Stomach smooth muscle (tissue), 2 donors: ENCODE measurements at regions not wholly inside any gene's neighbourhood (a gene's known extent, or its start where the extent isn't known, plus 50 kb on each side); places are given as distances from the start of the nearest gene placed in this dataset.
"Not testable (repeated sequence)": the region's sequence is repeated elsewhere in the genome, so short reads cannot be mapped to it uniquely, and the experiment has no call there.

Source experiments
- H3K27ac ChIP-seq: one replicate; pipeline ENCODE4 v1.7.0; 2013; ENCODE audit warnings: mild to moderate bottlenecking, low read length, inconsistent platforms
- H3K27me3 ChIP-seq, 2 donors: one replicate each; pipeline ENCODE4 v1.7.0; 2013; ENCODE audit warnings: low read length in 2 of 2; ENCODE audit not compliant: insufficient read depth in 2 of 2, control insufficient read depth in 1 of 2
- H3K36me3 ChIP-seq, 2 donors: one replicate each; pipeline ENCODE4 v1.7.0; 2013; ENCODE audit warnings: low read length in 2 of 2; ENCODE audit not compliant: control insufficient read depth in 2 of 2, insufficient read depth in 2 of 2
- H3K4me1 ChIP-seq: one replicate; pipeline ENCODE4 v1.7.0; 2013; ENCODE audit warnings: low read length; ENCODE audit not compliant: control insufficient read depth, insufficient read depth
- H3K4me3 ChIP-seq, 2 donors: one replicate each; pipeline ENCODE4 v1.7.0; 2013; ENCODE audit warnings: low read length in 2 of 2
- H3K9ac ChIP-seq, 2 donors: one replicate each; pipeline ENCODE4 v1.7.0; 2013; ENCODE audit warnings: low read length in 2 of 2, mild to moderate bottlenecking in 1 of 2
- H3K9me3 ChIP-seq, 2 donors: one replicate each; pipeline ENCODE4 v1.7.0; 2013; ENCODE audit warnings: low read length in 2 of 2; ENCODE audit not compliant: control insufficient read depth in 2 of 2
- donor health status: healthy.
- donor health status: Pancreatic carcinoma.

DNA sequence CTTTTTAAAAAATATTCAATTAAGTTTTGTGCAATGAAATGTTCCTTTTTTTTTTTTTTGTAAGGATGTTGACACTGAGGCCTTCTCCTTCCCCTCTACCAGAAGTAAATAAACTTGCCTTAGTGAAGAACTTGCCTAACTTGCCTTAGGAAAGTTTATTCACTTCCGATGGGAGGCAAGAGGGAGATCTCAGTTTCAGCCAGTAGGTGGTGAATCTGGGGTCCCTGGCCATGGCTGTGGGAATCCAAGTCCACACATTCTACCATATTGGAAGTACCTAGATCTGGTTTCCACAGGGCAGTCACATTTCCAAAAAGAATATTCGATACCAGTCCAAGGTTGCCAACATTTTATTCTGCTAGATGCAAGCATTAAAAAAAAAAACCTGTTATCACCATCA lies 270.9 kb downstream of the CCSER2 start:
- H3K4me1 ChIP-seq: no peaks in the 10 kb centered on the region
- H3K9ac ChIP-seq: no peak overlapping the region
- H3K4me3 ChIP-seq: no peak overlapping the region
- no peaks in the 10 kb centered on the region for H3K9me3 ChIP-seq
- no peak overlapping the region for H3K27ac ChIP-seq
- peaks cover 0 to 2% of the 10 kb centered on the region in 2 donors for H3K27me3 ChIP-seq
- H3K36me3 ChIP-seq: no peaks in the 10 kb centered on the region

DNA sequence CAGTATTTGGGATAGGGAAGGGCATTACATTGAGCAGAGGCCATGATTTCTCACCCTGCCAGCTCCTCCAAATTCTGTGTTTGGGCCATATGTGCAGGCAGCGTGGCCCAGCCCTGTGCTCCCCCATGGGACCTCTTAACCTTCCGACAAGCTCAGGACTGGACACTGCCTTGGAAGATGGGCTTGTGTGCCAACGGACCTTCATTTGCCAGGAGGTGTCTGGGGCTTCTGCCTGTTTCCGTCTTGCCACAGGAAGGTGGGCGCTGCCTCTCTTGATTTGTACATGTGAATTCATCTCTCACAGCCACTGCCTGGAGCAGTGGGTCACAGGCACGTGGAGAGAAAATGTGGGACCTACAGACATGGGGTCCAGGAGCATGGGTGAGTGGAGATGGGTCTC lies 272.6 kb downstream of the CCSER2 start:
- Histone ChIP-seq H3K36me3 (no peaks in the 10 kb centered on the region), H3K4me3 (no peak overlapping the region), H3K27me3 (peaks cover 0 to 2% of the 10 kb centered on the region in 2 donors), H3K4me1 (no peaks in the 10 kb centered on the region), H3K27ac (no peak overlapping the region), H3K9ac (no peak overlapping the region), H3K9me3 (no peaks in the 10 kb centered on the region)

DNA sequence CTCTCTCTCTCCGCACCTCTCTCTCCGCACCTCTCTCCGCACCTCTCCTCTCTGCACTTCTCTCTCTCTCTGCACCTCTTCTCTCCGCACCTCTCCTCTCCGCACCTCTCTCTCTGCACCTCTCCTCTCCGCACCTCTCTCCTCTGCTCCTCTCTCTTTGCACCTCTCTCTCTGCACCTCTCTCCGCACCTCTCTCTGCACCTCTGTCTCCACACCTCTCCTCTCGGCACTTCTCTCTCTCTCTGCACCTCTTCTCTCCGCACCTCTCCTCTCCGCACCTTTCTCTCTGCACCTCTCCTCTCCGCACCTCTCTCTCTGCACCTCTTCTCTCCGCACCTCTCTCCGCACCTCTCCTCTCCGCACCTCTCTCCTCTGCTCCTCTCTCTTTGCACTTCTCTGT lies 274.2 kb downstream of the CCSER2 start:
- H3K4me3 ChIP-seq, H3K9me3 ChIP-seq, H3K9ac ChIP-seq, H3K36me3 ChIP-seq, H3K27ac ChIP-seq, H3K27me3 ChIP-seq, H3K4me1 ChIP-seq: not testable (repeated sequence)

DNA sequence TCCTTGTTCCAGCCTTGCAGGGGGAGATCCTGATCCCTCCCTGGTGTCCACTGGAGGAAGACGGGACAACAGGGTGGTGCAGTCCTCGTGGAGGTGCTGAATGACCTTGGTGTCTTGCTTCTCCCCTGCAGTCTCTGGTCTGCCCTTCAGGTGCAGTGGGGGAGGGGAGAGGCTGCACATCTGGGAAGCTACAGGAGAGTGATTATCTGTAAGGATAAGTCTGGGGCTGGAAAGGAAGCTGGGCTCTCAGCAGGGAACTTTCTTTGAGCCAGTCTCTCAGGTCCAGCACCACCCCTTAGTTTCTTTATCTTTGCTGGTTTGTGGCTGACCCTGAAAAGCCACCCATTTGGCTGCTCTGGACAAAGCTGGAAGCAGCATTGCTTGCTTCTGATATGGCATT lies 275.6 kb downstream of the CCSER2 start:
- Histone ChIP-seq H3K9me3 (no peaks in the 10 kb centered on the region), H3K27ac (no peak overlapping the region), H3K27me3 (peaks cover 0 to 2% of the 10 kb centered on the region in 2 donors), H3K36me3 (no peaks in the 10 kb centered on the region), H3K4me1 (peaks cover 2% of the 10 kb centered on the region), H3K9ac (no peak overlapping the region), H3K4me3 (no peak overlapping the region)

DNA sequence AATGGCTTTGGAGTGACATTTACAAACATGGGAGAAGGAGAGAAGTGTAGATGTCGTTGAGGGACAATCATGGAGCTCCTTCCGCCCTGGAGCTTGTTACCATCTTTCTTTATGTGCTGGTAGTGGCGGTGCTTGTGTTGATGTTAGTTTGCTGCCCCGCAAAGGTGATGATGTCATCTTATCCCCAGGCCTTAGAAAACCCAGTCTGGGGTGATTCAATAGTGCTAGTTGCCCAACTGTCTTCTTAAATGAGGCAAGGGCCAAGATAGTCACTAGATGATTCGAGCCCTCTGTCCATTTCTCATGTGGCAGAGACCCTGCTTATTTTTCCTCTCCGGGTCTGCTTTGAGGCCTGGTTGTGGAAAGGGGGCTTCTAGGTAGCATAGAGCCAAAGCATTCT lies 277.4 kb downstream of the CCSER2 start:
- Histone ChIP-seq H3K4me3 (no peak overlapping the region), H3K9ac (no peak overlapping the region), H3K27ac (no peak overlapping the region), H3K9me3 (no peaks in the 10 kb centered on the region), H3K4me1 (peaks cover 2% of the 10 kb centered on the region), H3K27me3 (peaks cover 0 to 4% of the 10 kb centered on the region in 2 donors), H3K36me3 (no peaks in the 10 kb centered on the region)

DNA sequence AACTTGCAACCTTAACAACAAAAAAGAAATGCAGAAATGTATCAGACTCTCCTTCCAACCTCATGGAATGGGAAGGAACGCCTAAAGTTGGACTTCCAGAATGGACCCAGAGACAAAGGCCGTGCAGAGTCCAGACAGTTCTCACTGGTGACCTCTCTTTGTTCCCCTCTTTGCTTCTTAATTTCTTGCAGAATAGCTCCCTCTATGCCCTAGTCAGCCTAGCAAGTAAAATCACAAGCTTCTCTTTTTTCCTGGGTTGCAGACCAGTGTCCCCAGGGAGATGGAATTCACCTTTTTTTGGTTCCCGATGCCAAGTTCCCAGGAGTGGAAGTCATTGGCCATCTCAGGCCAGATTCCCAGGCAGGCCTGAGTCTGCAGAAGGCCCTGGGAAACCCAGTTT lies 278.0 kb downstream of the CCSER2 start:
- H3K27me3 ChIP-seq: peaks cover 0 to 2% of the 10 kb centered on the region in 2 donors
- H3K4me3 ChIP-seq: no peak overlapping the region
- H3K36me3 ChIP-seq: no peaks in the 10 kb centered on the region
- H3K9ac ChIP-seq: no peak overlapping the region
- no peaks in the 10 kb centered on the region for H3K9me3 ChIP-seq
- H3K4me1 ChIP-seq: peaks cover 2% of the 10 kb centered on the region
- no peak overlapping the region for H3K27ac ChIP-seq

DNA sequence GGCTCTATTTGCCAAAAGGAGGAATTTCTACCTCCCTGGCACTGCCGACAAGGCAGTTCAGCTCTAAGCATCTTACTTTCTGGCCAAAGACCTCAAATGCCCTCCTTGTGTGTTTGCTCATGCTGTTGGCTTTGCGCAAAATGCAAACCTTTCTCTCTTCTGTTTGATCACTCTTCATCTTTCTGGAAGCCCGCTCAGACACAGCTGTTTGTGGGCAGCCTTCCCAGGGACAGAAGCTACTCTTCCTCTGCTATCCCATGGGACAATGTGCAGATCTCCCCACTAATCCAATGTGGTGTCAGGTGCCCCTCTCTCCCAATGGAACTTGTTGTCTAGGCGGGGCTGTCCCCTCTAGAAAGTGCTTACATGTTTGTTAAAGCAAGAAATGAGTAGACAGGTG lies 278.7 kb downstream of the CCSER2 start:
- peaks cover 2% of the 10 kb centered on the region for H3K4me1 ChIP-seq
- H3K9ac ChIP-seq: no peak overlapping the region
- no peak overlapping the region for H3K27ac ChIP-seq

DNA sequence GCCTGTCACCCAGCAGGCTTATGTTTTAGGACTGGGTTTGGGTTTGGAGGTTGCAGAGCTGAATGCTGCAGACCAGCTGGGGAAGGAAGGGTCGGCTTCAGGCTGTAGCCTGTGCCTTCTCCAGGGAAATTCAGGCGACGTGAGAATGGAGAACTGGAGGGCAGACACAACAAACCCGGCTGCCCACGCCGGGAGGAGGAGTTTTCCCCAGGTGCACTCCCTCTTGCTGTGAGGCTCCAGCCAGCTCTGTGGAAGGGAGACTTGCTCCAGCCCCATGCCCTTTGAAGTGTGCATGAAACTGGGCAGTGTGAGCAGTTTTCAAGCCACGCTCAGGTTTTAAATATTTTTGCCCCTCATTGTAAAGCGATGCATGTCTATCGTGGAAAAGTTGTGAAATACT lies 279.1 kb downstream of the CCSER2 start:
- Histone ChIP-seq H3K4me3 (no peak overlapping the region), H3K4me1 (peaks cover 2% of the 10 kb centered on the region), H3K9me3 (no peaks in the 10 kb centered on the region), H3K36me3 (no peaks in the 10 kb centered on the region), H3K27me3 (peaks cover 0 to 2% of the 10 kb centered on the region in 2 donors), H3K9ac (no peak overlapping the region), H3K27ac (no peak overlapping the region)

More for the DNA sequence above, 278.7 kb downstream of the CCSER2 start:
- no peaks in the 10 kb centered on the region for H3K9me3 ChIP-seq
- no peak overlapping the region for H3K4me3 ChIP-seq
- H3K36me3 ChIP-seq: no peaks in the 10 kb centered on the region
- H3K27me3 ChIP-seq: peaks cover 0 to 2% of the 10 kb centered on the region in 2 donors

DNA sequence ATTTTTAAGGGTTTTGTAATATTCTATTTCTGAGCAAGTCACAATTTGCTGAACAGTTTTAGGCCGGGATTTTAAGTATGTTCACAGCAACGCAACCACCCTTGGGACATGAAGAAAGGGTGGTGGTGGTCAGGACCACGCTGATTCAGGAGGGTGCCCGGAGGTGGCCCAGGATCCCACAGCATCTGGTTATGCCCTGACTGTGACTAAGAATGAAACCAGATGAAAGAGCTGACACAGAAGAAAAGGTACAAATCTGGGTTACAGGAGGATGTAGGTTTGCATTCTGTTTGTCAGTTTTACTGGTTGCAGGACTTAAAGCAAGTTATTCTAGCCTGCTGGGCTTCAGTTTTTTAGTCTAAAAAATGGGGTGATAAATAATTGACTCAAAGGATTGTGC lies 279.7 kb downstream of the CCSER2 start:
- H3K27ac ChIP-seq: no peak overlapping the region
- H3K4me1 ChIP-seq: peaks cover 2% of the 10 kb centered on the region
- no peak overlapping the region for H3K9ac ChIP-seq
- H3K4me3 ChIP-seq: no peak overlapping the region
- no peaks in the 10 kb centered on the region for H3K9me3 ChIP-seq
- H3K27me3 ChIP-seq: peaks cover 0 to 2% of the 10 kb centered on the region in 2 donors
- no peaks in the 10 kb centered on the region for H3K36me3 ChIP-seq

DNA sequence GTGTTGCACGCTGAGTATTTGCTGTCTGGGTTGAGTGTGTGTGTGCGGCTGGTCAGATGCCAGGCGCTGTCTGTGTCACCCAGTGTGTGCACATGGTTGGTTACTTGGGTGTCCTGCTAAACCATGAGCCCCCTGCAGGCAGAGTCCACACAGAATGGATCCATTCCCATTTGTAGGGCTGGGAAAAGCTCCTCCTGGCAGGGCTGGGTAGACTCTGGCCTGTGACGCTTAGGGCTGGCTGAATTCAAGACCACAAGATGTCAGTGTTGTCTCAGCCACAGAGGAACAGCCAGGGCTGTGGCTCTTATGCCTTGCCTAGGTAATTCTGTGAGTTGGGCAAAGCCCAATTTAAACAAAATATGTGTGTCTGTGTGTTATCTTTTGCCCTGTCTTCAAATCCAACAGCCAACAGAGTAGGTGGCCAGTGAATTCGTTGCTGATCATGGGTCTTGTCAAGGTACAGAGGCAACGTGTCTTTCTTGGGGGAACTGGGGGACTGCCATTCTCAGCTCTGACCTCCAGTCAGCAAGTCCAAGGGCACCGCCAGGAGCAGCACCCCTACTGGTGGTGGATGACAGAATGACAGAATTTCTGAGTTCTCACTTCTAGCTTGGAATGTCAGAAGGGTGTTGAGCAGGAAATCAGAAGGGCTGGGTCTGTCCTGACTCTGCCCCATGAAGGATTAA lies 285.1 kb downstream of the CCSER2 start:
- Histone ChIP-seq H3K4me3 (no peak overlapping the region), H3K27me3 (peaks cover 0 to 2% of the 10 kb centered on the region in 2 donors), H3K9me3 (no peaks in the 10 kb centered on the region), H3K36me3 (no peaks in the 10 kb centered on the region), H3K9ac (no peak overlapping the region), H3K4me1 (no peaks in the 10 kb centered on the region), H3K27ac (no peak overlapping the region)

DNA sequence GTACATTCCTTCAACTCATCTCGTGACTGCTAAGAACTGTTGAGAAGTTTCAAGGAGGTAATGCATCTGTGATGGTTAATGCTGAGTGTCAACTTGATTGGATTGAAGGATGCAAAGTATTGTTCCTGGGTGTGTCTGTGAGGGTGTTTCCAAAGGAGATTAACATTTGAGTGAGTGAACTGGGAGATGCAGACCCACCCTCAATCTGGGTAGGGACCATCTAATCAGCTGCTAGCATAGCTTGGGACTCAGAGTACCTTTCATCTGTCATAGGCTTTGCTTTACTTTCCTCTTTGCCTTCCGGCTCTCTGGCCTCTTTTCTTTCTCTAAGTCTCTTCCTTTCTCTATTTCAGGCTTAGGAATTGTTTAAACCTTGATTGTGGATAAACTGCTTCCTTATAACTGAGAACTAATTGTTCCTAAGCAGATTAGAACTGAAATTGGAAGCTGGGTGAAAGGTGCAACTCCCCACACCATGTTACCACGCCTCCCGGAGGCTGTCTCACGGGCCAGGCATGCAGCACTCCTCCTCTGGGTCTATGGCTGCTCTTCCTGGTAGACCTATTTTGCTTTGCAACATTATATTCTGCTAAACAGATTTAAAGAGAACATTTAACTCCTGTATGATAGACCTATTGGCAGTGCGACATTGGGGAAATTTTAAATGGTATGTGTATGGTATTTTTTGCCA lies 298.2 kb downstream of the CCSER2 start:
- Histone ChIP-seq H3K4me3 (no peak overlapping the region), H3K9me3 (no peaks in the 10 kb centered on the region), H3K4me1 (no peaks in the 10 kb centered on the region), H3K27me3 (no peaks in the 10 kb centered on the region), H3K27ac (no peak overlapping the region), H3K36me3 (no peaks in the 10 kb centered on the region), H3K9ac (no peak overlapping the region)
